Globus pallidus (tissue), 1 donor: ENCODE measurements at regions not wholly inside any gene's neighbourhood (a gene's known extent, or its start where the extent isn't known, plus 50 kb on each side); places are given as distances from the start of the nearest gene placed in this dataset.
"Not testable (repeated sequence)": the region's sequence is repeated elsewhere in the genome, so short reads cannot be mapped to it uniquely, and the experiment has no call there.

Source experiments
- DNase-seq: peaks from one replicate; pipeline ENCODE4 v3.0.0-alpha.2; 2015; ENCODE audit warnings: low spot score

- DNase-seq: no peak
These were observed 170.2 kb downstream of the HSD17B3 start for GRCh38 chr9:96131825-96132224.

GRCh38 chr9:96130970-96131369 lies 171.0 kb downstream of the HSD17B3 start:
- DNase-seq: no peak

- DNase-seq: no peak
These were observed 172.2 kb downstream of the HSD17B3 start for GRCh38 chr9:96129747-96130146.

GRCh38 chr9:96128880-96129279 lies 173.1 kb downstream of the HSD17B3 start:
- no peak for DNase-seq

GRCh38 chr9:96126321-96126881 lies 175.6 kb downstream of the HSD17B3 start:
- DNase-seq: no peak

GRCh38 chr9:96125624-96126023 lies 176.4 kb downstream of the HSD17B3 start:
- no peak for DNase-seq

- no peak for DNase-seq
These were observed 179.2 kb downstream of the HSD17B3 start for GRCh38 chr9:96122751-96123150.

- no peak for DNase-seq
These were observed 179.7 kb downstream of the HSD17B3 start for GRCh38 chr9:96122282-96122681.

GRCh38 chr9:96121136-96121535 lies 180.8 kb downstream of the HSD17B3 start:
- DNase-seq: no peak

GRCh38 chr9:96117398-96118080 lies 184.4 kb downstream of the HSD17B3 start:
- DNase-seq: peak; percentile 56

- peak; percentile 100 for DNase-seq
These were observed 185.5 kb downstream of the HSD17B3 start for GRCh38 chr9:96116275-96117064.

- peak; percentile 49 for DNase-seq
These were observed 186.1 kb downstream of the HSD17B3 start for GRCh38 chr9:96115836-96116235.

GRCh38 chr9:96113032-96113431 lies 188.9 kb downstream of the HSD17B3 start:
- DNase-seq: no peak

GRCh38 chr9:96109680-96110351 lies 192.2 kb downstream of the HSD17B3 start:
- DNase-seq: no peak

- DNase-seq: no peak
These were observed 193.1 kb downstream of the HSD17B3 start for GRCh38 chr9:96108691-96109380.

GRCh38 chr9:96107436-96107835 lies 194.5 kb downstream of the HSD17B3 start:
- DNase-seq: no peak

- DNase-seq: no peak
These were observed 201.3 kb downstream of the HSD17B3 start for GRCh38 chr9:96100385-96101300.

- not testable (repeated sequence) for DNase-seq
These were observed 211.3 kb downstream of the HSD17B3 start for GRCh38 chr9:96090630-96091029.

GRCh38 chr9:96089452-96090085 lies 212.4 kb downstream of the HSD17B3 start:
- no peak for DNase-seq

GRCh38 chr9:96088510-96088909 lies 213.0 kb downstream of the ERCC6L2 start:
- no peak for DNase-seq
